ENCODE measurements at regions not wholly inside any gene's neighbourhood (a gene's known extent, or its start where the extent isn't known, plus 50 kb on each side); places are given as distances from the start of the nearest gene placed in this dataset.

GRCh38 chr11:134800130-134800529, 388.1 kb upstream of the B3GAT1 start:
- Histone ChIP-seq H3K9me3 (no peaks in the 10 kb centered on the region), H3K27ac (no peak overlapping the region), H3K27me3 (no peaks in the 10 kb centered on the region), H3K36me3 (no peaks in the 10 kb centered on the region), H3K4me1 (no peaks in the 10 kb centered on the region), H3K4me3 (no peak overlapping the region)
- no peak for DNase-seq (ENCODE audit: extremely low spot score in 2 of 2)
- intact Hi-C loops (cut with DNase I), result no loop called here
- TF ChIP-seq POLR2AphosphoS5 (IDR thresholded peaks at IDR 0.05; ENCODE audit: insufficient read depth in 1 of 2, low read depth in 1 of 2), result no peak
- no peak for TF ChIP-seq CTCF (IDR thresholded peaks at IDR 0.05)
- TF ChIP-seq POLR2A (IDR thresholded peaks at IDR 0.05), result no peak

- Histone ChIP-seq H3K4me3 (no peak overlapping the region), H3K4me1 (no peaks in the 10 kb centered on the region), H3K27me3 (no peaks in the 10 kb centered on the region), H3K9me3 (no peaks in the 10 kb centered on the region), H3K27ac (no peak overlapping the region), H3K36me3 (no peaks in the 10 kb centered on the region)
- no peak for DNase-seq (ENCODE audit: extremely low spot score in 2 of 2)
- intact Hi-C loops (cut with DNase I), result no loop called here
- TF ChIP-seq POLR2A (IDR thresholded peaks at IDR 0.05) (no peak), POLR2AphosphoS5 (IDR thresholded peaks at IDR 0.05; ENCODE audit: insufficient read depth in 1 of 2, low read depth in 1 of 2) (no peak), CTCF (IDR thresholded peaks at IDR 0.05) (no peak)
Measured at GRCh38 chr11:134799386-134799785, 387.3 kb upstream of the B3GAT1 start.

GRCh38 chr11:134797411-134798089, 385.5 kb upstream of the B3GAT1 start:
- no peak for TF ChIP-seq POLR2AphosphoS5 (IDR thresholded peaks at IDR 0.05; ENCODE audit: insufficient read depth in 1 of 2, low read depth in 1 of 2)
- DNase-seq (ENCODE audit: extremely low spot score in 2 of 2), result no peak
- Histone ChIP-seq H3K27me3 (no peaks in the 10 kb centered on the region), H3K4me3 (no peak overlapping the region), H3K9me3 (no peaks in the 10 kb centered on the region), H3K36me3 (no peaks in the 10 kb centered on the region), H3K27ac (no peak overlapping the region), H3K4me1 (no peaks in the 10 kb centered on the region)
- intact Hi-C loops (cut with DNase I), result no loop called here

- Histone ChIP-seq H3K9me3 (no peaks in the 10 kb centered on the region), H3K27ac (no peak overlapping the region), H3K4me1 (no peaks in the 10 kb centered on the region), H3K4me3 (no peak overlapping the region), H3K36me3 (no peaks in the 10 kb centered on the region), H3K27me3 (no peaks in the 10 kb centered on the region)
- TF ChIP-seq POLR2A (IDR thresholded peaks at IDR 0.05), result no peak
- intact Hi-C loops (cut with DNase I), result no loop called here
- no peak for DNase-seq (ENCODE audit: extremely low spot score in 2 of 2)
Measured at GRCh38 chr11:134795017-134795416, 383.0 kb upstream of the B3GAT1 start.

GRCh38 chr11:134794192-134794591, 382.1 kb upstream of the B3GAT1 start:
- Histone ChIP-seq H3K9me3 (no peaks in the 10 kb centered on the region), H3K36me3 (no peaks in the 10 kb centered on the region), H3K4me3 (no peak overlapping the region), H3K27ac (no peak overlapping the region), H3K4me1 (no peaks in the 10 kb centered on the region), H3K27me3 (no peaks in the 10 kb centered on the region)
- no peak for DNase-seq (ENCODE audit: extremely low spot score in 2 of 2)
- TF ChIP-seq POLR2AphosphoS5 (IDR thresholded peaks at IDR 0.05; ENCODE audit: insufficient read depth in 1 of 2, low read depth in 1 of 2) (no peak), POLR2A (IDR thresholded peaks at IDR 0.05) (no peak), CTCF (IDR thresholded peaks at IDR 0.05) (no peak)
- intact Hi-C loops (cut with DNase I), result no loop called here

GRCh38 chr11:134792677-134793076, 380.6 kb upstream of the B3GAT1 start:
- H3K36me3 ChIP-seq, result no peaks in the 10 kb centered on the region
- H3K27me3 ChIP-seq, result no peaks in the 10 kb centered on the region
- TF ChIP-seq POLR2AphosphoS5 (IDR thresholded peaks at IDR 0.05; ENCODE audit: insufficient read depth in 1 of 2, low read depth in 1 of 2), result no peak
- no peak for TF ChIP-seq CTCF (IDR thresholded peaks at IDR 0.05)
- TF ChIP-seq POLR2A (IDR thresholded peaks at IDR 0.05), result no peak
- no peak for DNase-seq (ENCODE audit: extremely low spot score in 2 of 2)
- H3K4me1 ChIP-seq, result no peaks in the 10 kb centered on the region
- H3K4me3 ChIP-seq, result no peak overlapping the region
- intact Hi-C loops (cut with DNase I), result no loop called here
- no peaks in the 10 kb centered on the region for H3K9me3 ChIP-seq
- no peak overlapping the region for H3K27ac ChIP-seq
